ENCODE measurements at regions not wholly inside any gene's neighbourhood (a gene's known extent, or its start where the extent isn't known, plus 50 kb on each side); places are given as distances from the start of the nearest gene placed in this dataset.

GRCh38 chr9:30812821-30813220 lies 1571.6 kb upstream of the ACO1 start:
- no peak for TF ChIP-seq POLR2A (IDR thresholded peaks at IDR 0.05)
- no peak for TF ChIP-seq CTCF (IDR thresholded peaks at IDR 0.05)
